H1 (cell line): ENCODE measurements at regions not wholly inside any gene's neighbourhood (a gene's known extent, or its start where the extent isn't known, plus 50 kb on each side); places are given as distances from the start of the nearest gene placed in this dataset.

Source experiments
- CBX5 ChIP-seq: fragments of 300-800, 300-1000 bp; sonication (generic); IDR thresholded peaks from 2 replicates; pipeline ENCODE4 v1.7.1; 2016; ENCODE audit warnings: antibody characterized with exemption, low read length, low read depth
- CREB1 ChIP-seq: IDR thresholded peaks from 2 replicates; pipeline ENCODE4 v1.6.1; 2012; ENCODE audit warnings: inconsistent platforms
- EZH2 ChIP-seq: fragments of 200-600 bp; sonication (generic); IDR thresholded peaks from 2 replicates; pipeline ENCODE4 v1.7.1; 2012; ENCODE audit warnings: low read depth, mild to moderate bottlenecking, moderate library complexity, low read length, inconsistent platforms; ENCODE audit not compliant: severe bottlenecking
- JUND ChIP-seq: IDR thresholded peaks from 2 replicates; pipeline ENCODE4 v1.6.1; 2011; ENCODE audit warnings: mild to moderate bottlenecking, improper control_type of control experiment, low read length
- POLR2A ChIP-seq, 2 experiments: IDR thresholded peaks; 1 replicate in 1 of 2; 2 replicates in 1 of 2; pipeline ENCODE4 v1.6.1; 2011; ENCODE audit warnings: low read depth in 2 of 2, low read length in 2 of 2, mild to moderate bottlenecking in 2 of 2; ENCODE audit errors: control extremely low read depth in 1 of 2
- POLR2AphosphoS5 ChIP-seq: IDR thresholded peaks from 2 replicates; pipeline ENCODE4 v1.6.1; 2011; ENCODE audit warnings: low read depth, low read length
- TAF1 ChIP-seq: IDR thresholded peaks from 2 replicates; pipeline ENCODE4 v1.6.1; 2011; ENCODE audit warnings: mild to moderate bottlenecking, low read depth, low read length
- TF ChIP-seq, protein P1 (sequence below): IDR thresholded peaks from 2 replicates; pipeline ENCODE4 v1.6.1; 2011; ENCODE audit warnings: low read length, improper control_type of control experiment

DNA sequence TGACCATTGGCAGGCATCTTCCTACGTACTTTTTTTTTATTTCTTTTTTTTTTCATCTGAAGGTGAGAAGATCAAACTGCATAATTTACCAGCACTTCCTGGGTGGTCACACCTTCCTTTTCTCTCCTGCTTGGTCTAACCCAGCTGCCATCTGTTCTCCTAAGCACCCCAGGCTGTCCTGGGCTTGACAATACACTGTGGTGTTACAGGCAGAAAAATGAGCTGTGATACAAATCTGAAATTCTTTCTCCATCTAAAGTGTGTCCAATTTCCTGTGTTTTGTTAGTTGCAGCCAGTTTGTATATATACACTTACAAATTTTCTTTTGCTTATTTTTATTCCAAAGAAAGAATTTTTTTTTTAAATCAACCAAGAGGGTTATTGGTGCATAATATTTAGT lies 786.0 kb upstream of the ZEB2 start:
- TF ChIP-seq TAF1 (no peak), EZH2 (no peak), POLR2A (IDR thresholded peaks at IDR 0.05; ENCODE audit: control extremely low read depth in 1 of 2, low read depth in 2 of 2, low read length in 2 of 2) (no peak), JUND (no peak), POLR2AphosphoS5 (no peak), CREB1 (no peak), CBX5 (no peak)
- TF ChIP-seq, protein P1, sequence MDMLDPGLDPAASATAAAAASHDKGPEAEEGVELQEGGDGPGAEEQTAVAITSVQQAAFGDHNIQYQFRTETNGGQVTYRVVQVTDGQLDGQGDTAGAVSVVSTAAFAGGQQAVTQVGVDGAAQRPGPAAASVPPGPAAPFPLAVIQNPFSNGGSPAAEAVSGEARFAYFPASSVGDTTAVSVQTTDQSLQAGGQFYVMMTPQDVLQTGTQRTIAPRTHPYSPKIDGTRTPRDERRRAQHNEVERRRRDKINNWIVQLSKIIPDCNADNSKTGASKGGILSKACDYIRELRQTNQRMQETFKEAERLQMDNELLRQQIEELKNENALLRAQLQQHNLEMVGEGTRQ: no peak
